Hepatocyte (in vitro differentiated cells): ENCODE measurements at regions not wholly inside any gene's neighbourhood (a gene's known extent, or its start where the extent isn't known, plus 50 kb on each side); places are given as distances from the start of the nearest gene placed in this dataset.

ENCODE experiments used
- DNase-seq: peaks from one replicate; pipeline ENCODE4 v3.0.0-alpha.2; 2016; ENCODE audit warnings: low spot score
- H2AFZ ChIP-seq: fragments of 200-600 bp; sonication (generic); 2 replicates; pipeline ENCODE4 v1.6.0; 2016; ENCODE audit warnings: antibody characterized with exemption, mild to moderate bottlenecking
- H3K27ac ChIP-seq: fragments of 200-600 bp; sonication (generic); 2 replicates; pipeline ENCODE4 v1.5.1; 2016; ENCODE audit warnings: mild to moderate bottlenecking
- H3K27me3 ChIP-seq: fragments of 200-600 bp; sonication (generic); 2 replicates; pipeline ENCODE4 v1.6.1; 2016
- H3K36me3 ChIP-seq: fragments of 200-600 bp; sonication (generic); replicated peaks from 2 replicates; pipeline ENCODE4 v1.5.1; 2016; ENCODE audit warnings: low read depth; ENCODE audit not compliant: insufficient read depth
- H3K4me1 ChIP-seq: fragments of 200-600 bp; sonication (generic); 2 replicates; pipeline ENCODE4 v1.5.1; 2016; ENCODE audit warnings: mild to moderate bottlenecking, moderate library complexity; ENCODE audit not compliant: insufficient read depth
- H3K4me2 ChIP-seq: fragments of 200-600 bp; sonication (generic); 2 replicates; pipeline ENCODE4 v1.6.0; 2016
- H3K4me3 ChIP-seq: fragments of 200-600 bp; sonication (generic); 2 replicates; pipeline ENCODE4 v1.5.1; 2016; ENCODE audit warnings: mild to moderate bottlenecking
- H3K79me2 ChIP-seq: fragments of 200-600 bp; sonication (generic); 2 replicates; pipeline ENCODE4 v1.6.0; 2017; ENCODE audit warnings: mild to moderate bottlenecking
- H3K9me2 ChIP-seq: fragments of 200-600 bp; sonication (generic); replicated peaks from 2 replicates; pipeline ENCODE4 v1.6.0; 2017; ENCODE audit warnings: mild to moderate bottlenecking; ENCODE audit not compliant: insufficient read depth
- H3K9me3 ChIP-seq: fragments of 200-600 bp; sonication (generic); 2 replicates; pipeline ENCODE4 v1.5.1; 2016; ENCODE audit warnings: low read depth, mild to moderate bottlenecking
- H4K20me1 ChIP-seq: fragments of 200-600 bp; sonication (generic); 2 replicates; pipeline ENCODE4 v1.6.0; 2016; ENCODE audit warnings: mild to moderate bottlenecking; ENCODE audit not compliant: insufficient read depth, poor library complexity, severe bottlenecking
- CTCF ChIP-seq: fragments of 200-600 bp; sonication (generic); IDR thresholded peaks from 2 replicates; pipeline ENCODE4 v1.5.1; 2016; ENCODE audit warnings: antibody characterized with exemption, mild to moderate bottlenecking; ENCODE audit not compliant: poor library complexity
- EZH2 ChIP-seq: fragments of 200-600 bp; sonication (generic); IDR thresholded peaks from 2 replicates; pipeline ENCODE4 v1.6.1; 2016; ENCODE audit warnings: antibody characterized with exemption, mild to moderate bottlenecking, borderline replicate concordance
- EZH2phosphoT487 ChIP-seq: fragments of 200-600 bp; sonication (generic); IDR thresholded peaks from one replicate; pipeline ENCODE4 v1.6.1; 2018; ENCODE audit warnings: antibody characterized with exemption, mild to moderate bottlenecking, low read depth, moderate library complexity; ENCODE audit not compliant: unreplicated experiment, severe bottlenecking
- WGBS: methylation state at CpG from one replicate; pipeline ENCODE4 v1.1.6; 2016; ENCODE audit warnings: low lambda C conversion rate; ENCODE audit errors: missing lambda C conversion rate; 5-methylcytosine and 5-hydroxymethylcytosine counted together

- 21% methylated on average over 3 of the region's 3 CpGs for WGBS
- Histone ChIP-seq H4K20me1 (no peaks in the 10 kb centered on the region), H3K9me2 (no peaks in the 10 kb centered on the region), H3K4me3 (no peak overlapping the region), H3K27me3 (no peaks in the 10 kb centered on the region), H3K79me2 (no peaks in the 10 kb centered on the region), H3K4me1 (no peaks in the 10 kb centered on the region), H3K9me3 (no peaks in the 10 kb centered on the region), H2AFZ (no peak overlapping the region), H3K4me2 (no peak overlapping the region), H3K27ac (no peak overlapping the region), H3K36me3 (no peaks in the 10 kb centered on the region)
- TF ChIP-seq EZH2 (no peak), CTCF (peak; percentile 60), EZH2phosphoT487 (no peak)
- DNase-seq, result peak; percentile 61
Observed at GRCh38 chr18:40413160-40413559, 1541.9 kb upstream of the PIK3C3 start.

- TF ChIP-seq EZH2phosphoT487 (no peak), CTCF (no peak), EZH2 (no peak)
- Histone ChIP-seq H3K4me3 (no peak overlapping the region), H3K79me2 (no peaks in the 10 kb centered on the region), H3K4me2 (no peak overlapping the region), H3K27ac (no peak overlapping the region), H2AFZ (no peak overlapping the region), H3K36me3 (no peaks in the 10 kb centered on the region), H3K9me2 (no peaks in the 10 kb centered on the region), H3K9me3 (no peaks in the 10 kb centered on the region), H3K27me3 (no peaks in the 10 kb centered on the region), H3K4me1 (no peaks in the 10 kb centered on the region), H4K20me1 (no peaks in the 10 kb centered on the region)
- WGBS, result 70% methylated on average over 3 of the region's 3 CpGs
- DNase-seq, result no peak
Observed at GRCh38 chr18:40412410-40412809, 1542.6 kb upstream of the PIK3C3 start.

GRCh38 chr18:40407909-40408308 is 1547.1 kb upstream of the PIK3C3 start:
- H3K36me3 ChIP-seq, result no peaks in the 10 kb centered on the region
- TF ChIP-seq CTCF (no peak), EZH2 (no peak), EZH2phosphoT487 (no peak)
- 58% methylated on average over 3 of the region's 3 CpGs for WGBS

GRCh38 chr18:40404284-40404683 is 1550.8 kb upstream of the PIK3C3 start:
- no peak for TF ChIP-seq EZH2phosphoT487
- no peak for TF ChIP-seq CTCF
- no peak for TF ChIP-seq EZH2
- Histone ChIP-seq H3K27ac (no peak overlapping the region), H3K4me1 (no peaks in the 10 kb centered on the region), H3K4me3 (no peak overlapping the region), H3K27me3 (no peaks in the 10 kb centered on the region), H3K36me3 (no peaks in the 10 kb centered on the region), H2AFZ (no peak overlapping the region), H3K9me2 (no peaks in the 10 kb centered on the region), H3K9me3 (no peaks in the 10 kb centered on the region), H3K4me2 (no peak overlapping the region), H4K20me1 (no peaks in the 10 kb centered on the region), H3K79me2 (no peaks in the 10 kb centered on the region)
- WGBS, result 87% methylated on average over 1 of the region's 1 CpG
- no peak for DNase-seq

More at GRCh38 chr18:40407909-40408308, 1547.1 kb upstream of the PIK3C3 start:
- Histone ChIP-seq H3K4me3 (no peak overlapping the region), H2AFZ (no peak overlapping the region), H3K27ac (no peak overlapping the region), H4K20me1 (no peaks in the 10 kb centered on the region), H3K79me2 (no peaks in the 10 kb centered on the region), H3K27me3 (no peaks in the 10 kb centered on the region), H3K4me2 (no peak overlapping the region), H3K9me2 (no peaks in the 10 kb centered on the region), H3K4me1 (no peaks in the 10 kb centered on the region), H3K9me3 (no peaks in the 10 kb centered on the region)
- no peak for DNase-seq
